H9 (cell line): ENCODE measurements at regions not wholly inside any gene's neighbourhood (a gene's known extent, or its start where the extent isn't known, plus 50 kb on each side); places are given as distances from the start of the nearest gene placed in this dataset.

Experiments used
- DNase-seq: peaks from one replicate; pipeline ENCODE4 v3.0.0-alpha.2; 2017
- H2AFZ ChIP-seq: one replicate; pipeline ENCODE4 v1.6.1; 2013; ENCODE audit warnings: mild to moderate bottlenecking, low read length, control low read depth, moderate library complexity
- H2AK5ac ChIP-seq: 2 replicates; pipeline ENCODE4 v1.6.1; 2013; ENCODE audit warnings: low read length, control low read depth, mixed read lengths; ENCODE audit not compliant: insufficient read length
- H2BK120ac ChIP-seq: one replicate; pipeline ENCODE4 v1.6.1; 2013; ENCODE audit warnings: low read depth, mild to moderate bottlenecking, low read length, control low read depth, inconsistent platforms; ENCODE audit not compliant: poor library complexity, severe bottlenecking
- H2BK12ac ChIP-seq: 2 replicates; pipeline ENCODE4 v1.6.1; 2013; ENCODE audit warnings: low read length, control low read depth, mixed read lengths, low read depth; ENCODE audit not compliant: insufficient read length
- H2BK15ac ChIP-seq: 2 replicates; pipeline ENCODE4 v1.6.1; 2013; ENCODE audit warnings: low read depth, low read length, control low read depth
- H2BK20ac ChIP-seq: one replicate; pipeline ENCODE4 v1.6.1; 2013; ENCODE audit warnings: low read depth, mild to moderate bottlenecking, low read length, control low read depth, inconsistent platforms; ENCODE audit not compliant: poor library complexity, severe bottlenecking
- H2BK5ac ChIP-seq: 2 replicates; pipeline ENCODE4 v1.6.1; 2013; ENCODE audit warnings: low read length, control low read depth, mixed read lengths; ENCODE audit not compliant: insufficient read length
- H3K14ac ChIP-seq: 2 replicates; pipeline ENCODE4 v1.6.1; 2013; ENCODE audit warnings: low read length, control low read depth; ENCODE audit not compliant: insufficient read depth
- H3K18ac ChIP-seq: 2 replicates; pipeline ENCODE4 v1.6.1; 2013; ENCODE audit warnings: low read depth, mild to moderate bottlenecking, mixed read lengths, low read length, control low read depth; ENCODE audit not compliant: insufficient read length
- H3K23ac ChIP-seq: 2 replicates; pipeline ENCODE4 v1.6.1; 2013; ENCODE audit warnings: low read length, control low read depth, mixed read lengths, low read depth; ENCODE audit not compliant: insufficient read length
- H3K23me2 ChIP-seq: 2 replicates; pipeline ENCODE4 v1.6.1; 2013; ENCODE audit warnings: low read depth, mild to moderate bottlenecking, mixed read lengths, low read length, control low read depth; ENCODE audit not compliant: insufficient read length, poor library complexity, severe bottlenecking
- H3K27ac ChIP-seq: 2 replicates; pipeline ENCODE4 v1.5.1; 2013; ENCODE audit warnings: low read length, control low read depth, mixed read lengths, low read depth; ENCODE audit not compliant: insufficient read length
- H3K27me3 ChIP-seq: 2 replicates; pipeline ENCODE4 v1.6.1; 2013; ENCODE audit warnings: low read length, control low read depth, inconsistent platforms; ENCODE audit not compliant: insufficient read depth
- H3K4ac ChIP-seq: 2 replicates; pipeline ENCODE4 v1.6.1; 2013; ENCODE audit warnings: low read depth, mild to moderate bottlenecking, control low read depth, inconsistent platforms, low read length, moderate library complexity
- H3K4me1 ChIP-seq: 2 replicates; pipeline ENCODE4 v1.6.1; 2013; ENCODE audit warnings: low read length, control low read depth, inconsistent platforms; ENCODE audit not compliant: insufficient read depth
- H3K4me2 ChIP-seq: 2 replicates; pipeline ENCODE4 v1.6.1; 2013; ENCODE audit warnings: low read length, control low read depth, mixed read lengths; ENCODE audit not compliant: insufficient read length, insufficient read depth
- H3K56ac ChIP-seq: 2 replicates; pipeline ENCODE4 v1.6.1; 2013; ENCODE audit warnings: low read depth, mild to moderate bottlenecking, mixed read lengths, low read length, control low read depth; ENCODE audit not compliant: insufficient read length
- H3K79me1 ChIP-seq: 2 replicates; pipeline ENCODE4 v1.6.1; 2013; ENCODE audit warnings: low read depth, mild to moderate bottlenecking, moderate library complexity, low read length, control low read depth, inconsistent platforms; ENCODE audit not compliant: insufficient read depth, poor library complexity, severe bottlenecking
- H3K79me2 ChIP-seq: 2 replicates; pipeline ENCODE4 v1.6.1; 2013; ENCODE audit warnings: low read length, control low read depth, inconsistent platforms; ENCODE audit not compliant: insufficient read depth
- H3K9ac ChIP-seq: 2 replicates; pipeline ENCODE4 v1.6.1; 2013; ENCODE audit warnings: low read length, control low read depth, mixed read lengths; ENCODE audit not compliant: insufficient read length; ENCODE audit errors: extremely low read depth
- H3K9me3 ChIP-seq: one replicate; pipeline ENCODE4 v1.6.1; 2013; ENCODE audit warnings: low read depth, low read length, inconsistent platforms; ENCODE audit not compliant: control insufficient read depth
- H3T11ph ChIP-seq: one replicate; pipeline ENCODE4 v1.6.1; 2013; ENCODE audit warnings: mild to moderate bottlenecking, low read length, control low read depth, inconsistent platforms
- H4K20me1 ChIP-seq: one replicate; pipeline ENCODE4 v1.6.1; 2013; ENCODE audit not compliant: control insufficient read depth, insufficient read length, insufficient read depth
- H4K5ac ChIP-seq: 2 replicates; pipeline ENCODE4 v1.6.1; 2013; ENCODE audit warnings: low read depth, mild to moderate bottlenecking, mixed read lengths, low read length, control low read depth; ENCODE audit not compliant: insufficient read length
- H4K8ac ChIP-seq: replicated peaks from 2 replicates; pipeline ENCODE4 v1.6.1; 2013; ENCODE audit warnings: low read length, control low read depth, mixed read lengths, low read depth; ENCODE audit not compliant: insufficient read length
- H4K91ac ChIP-seq: 2 replicates; pipeline ENCODE4 v1.6.1; 2013; ENCODE audit warnings: low read depth, mild to moderate bottlenecking, moderate library complexity, mixed read lengths, low read length, control low read depth; ENCODE audit not compliant: insufficient read length
- H3K27ac Mint-ChIP-seq, 3 experiments: 2 replicates in 2 of 3; 3 replicates in 1 of 3; pipeline ENCODE4 v1.8.0; 2020 to 2021; ENCODE audit warnings: mixed read lengths in 3 of 3, mild to moderate bottlenecking in 1 of 3, moderate library complexity in 1 of 3
- H3K27me3 Mint-ChIP-seq: 2 replicates; pipeline ENCODE4 v1.8.0; 2021; ENCODE audit warnings: low read depth, mild to moderate bottlenecking, moderate library complexity, mixed read lengths
- H3K36me3 Mint-ChIP-seq, 3 experiments: 2 replicates in 2 of 3; 3 replicates in 1 of 3; pipeline ENCODE4 v1.8.0; 2020 to 2021; ENCODE audit warnings: low read depth in 3 of 3, mixed read lengths in 3 of 3; ENCODE audit not compliant: insufficient read depth in 1 of 3
- H3K4me1 Mint-ChIP-seq, 2 experiments: 2 replicates each; pipeline ENCODE4 v1.8.0; 2020; ENCODE audit warnings: mixed read lengths in 2 of 2
- H3K4me3 Mint-ChIP-seq, 2 experiments: 2 replicates in 1 of 2; 3 replicates in 1 of 2; pipeline ENCODE4 v1.8.0; 2020 to 2021; ENCODE audit warnings: mild to moderate bottlenecking in 2 of 2, mixed read lengths in 2 of 2, moderate library complexity in 1 of 2
- H3K9me3 Mint-ChIP-seq, 2 experiments: 2 replicates in 1 of 2; 3 replicates in 1 of 2; pipeline ENCODE4 v1.8.0; 2020; ENCODE audit warnings: mild to moderate bottlenecking in 2 of 2, mixed read lengths in 2 of 2, moderate library complexity in 1 of 2
- CTCF ChIP-seq: fragments of 200-600 bp; sonication (generic); conservative IDR thresholded peaks from 3 replicates; pipeline ENCODE4 v1.8.0; 2021; ENCODE audit warnings: antibody characterized with exemption, mild to moderate bottlenecking

- H3K27ac Mint-ChIP-seq, result no peak overlapping the region
- TF ChIP-seq CTCF, result no peak
- Histone ChIP-seq H3K4me2 (no peak overlapping the region), H3K79me1 (no peaks in the 10 kb centered on the region), H2AFZ (no peak overlapping the region), H3K27me3 (no peaks in the 10 kb centered on the region), H2BK20ac (no peak overlapping the region), H4K20me1 (no peaks in the 10 kb centered on the region), H2BK5ac (no peak overlapping the region), H3K4me1 (no peaks in the 10 kb centered on the region), H3K9ac (no peak overlapping the region), H3K56ac (no peak overlapping the region), H3K79me2 (no peaks in the 10 kb centered on the region), H4K5ac (no peak overlapping the region), H3K18ac (no peak overlapping the region), H3T11ph (no peak overlapping the region), H3K4ac (no peak overlapping the region), H2BK12ac (no peak overlapping the region), H2AK5ac (no peak overlapping the region), H2BK15ac (no peak overlapping the region), H3K9me3 (no peaks in the 10 kb centered on the region), H3K27ac (no peak overlapping the region), H4K91ac (no peak overlapping the region), H2BK120ac (no peak overlapping the region), H4K8ac (no peak overlapping the region), H3K23me2 (no peaks in the 10 kb centered on the region), H3K23ac (no peak overlapping the region), H3K14ac (no peak overlapping the region)
- no peak overlapping the region for H3K4me3 Mint-ChIP-seq
- no peaks in the 10 kb centered on the region for H3K27me3 Mint-ChIP-seq
- no peaks in the 10 kb centered on the region for H3K4me1 Mint-ChIP-seq
- no peaks in the 10 kb centered on the region for H3K36me3 Mint-ChIP-seq
- H3K9me3 Mint-ChIP-seq, result no peaks in the 10 kb centered on the region
- no peak for DNase-seq
Observed at GRCh38 chr13:83498045-83498444, 384.2 kb downstream of the SLITRK1 start.
